ENCODE measurements at regions not wholly inside any gene's neighbourhood (a gene's known extent, or its start where the extent isn't known, plus 50 kb on each side); places are given as distances from the start of the nearest gene placed in this dataset.

DNA sequence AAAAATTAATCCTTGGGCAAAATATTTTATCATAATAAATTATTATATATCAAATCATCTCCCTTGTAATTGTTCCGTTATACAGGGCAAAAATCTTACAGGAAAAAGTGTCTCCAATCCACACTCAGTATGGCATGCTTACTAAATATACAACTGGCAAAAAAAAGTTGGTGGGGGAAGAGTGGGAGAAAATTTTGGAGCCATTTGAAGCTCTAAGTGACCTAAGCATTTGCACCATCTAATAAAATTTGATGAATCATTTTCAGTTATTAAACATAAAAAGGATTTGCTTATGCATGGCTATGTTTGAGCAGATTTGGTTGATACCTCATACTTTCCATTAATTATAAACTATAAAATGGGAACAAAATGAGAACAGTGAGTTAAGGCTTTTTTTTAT is 68.1 kb upstream of the FAM9C start:
- TF ChIP-seq POLR2AphosphoS5 (IDR thresholded peaks at IDR 0.05) (no peak), EP300 (IDR thresholded peaks at IDR 0.05) (no peak)
- TF ChIP-seq, protein P1, sequence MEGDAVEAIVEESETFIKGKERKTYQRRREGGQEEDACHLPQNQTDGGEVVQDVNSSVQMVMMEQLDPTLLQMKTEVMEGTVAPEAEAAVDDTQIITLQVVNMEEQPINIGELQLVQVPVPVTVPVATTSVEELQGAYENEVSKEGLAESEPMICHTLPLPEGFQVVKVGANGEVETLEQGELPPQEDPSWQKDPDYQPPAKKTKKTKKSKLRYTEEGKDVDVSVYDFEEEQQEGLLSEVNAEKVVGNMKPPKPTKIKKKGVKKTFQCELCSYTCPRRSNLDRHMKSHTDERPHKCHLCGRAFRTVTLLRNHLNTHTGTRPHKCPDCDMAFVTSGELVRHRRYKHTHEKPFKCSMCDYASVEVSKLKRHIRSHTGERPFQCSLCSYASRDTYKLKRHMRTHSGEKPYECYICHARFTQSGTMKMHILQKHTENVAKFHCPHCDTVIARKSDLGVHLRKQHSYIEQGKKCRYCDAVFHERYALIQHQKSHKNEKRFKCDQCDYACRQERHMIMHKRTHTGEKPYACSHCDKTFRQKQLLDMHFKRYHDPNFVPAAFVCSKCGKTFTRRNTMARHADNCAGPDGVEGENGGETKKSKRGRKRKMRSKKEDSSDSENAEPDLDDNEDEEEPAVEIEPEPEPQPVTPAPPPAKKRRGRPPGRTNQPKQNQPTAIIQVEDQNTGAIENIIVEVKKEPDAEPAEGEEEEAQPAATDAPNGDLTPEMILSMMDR (IDR thresholded peaks at IDR 0.05) = no peak

Measured in gastroesophageal sphincter (tissue), 3 donors.